Glomerular visceral epithelial cell (primary cell): ENCODE measurements at regions not wholly inside any gene's neighbourhood (a gene's known extent, or its start where the extent isn't known, plus 50 kb on each side); places are given as distances from the start of the nearest gene placed in this dataset.

Experiments used
- DNase-seq: peaks from one replicate; pipeline ENCODE4 v3.0.0-alpha.2; 2016; ENCODE audit errors: extremely low spot score

GRCh38 chr5:165184183-165184582 lies 1678.8 kb downstream of the MAT2B start:
- no peak for DNase-seq

DNA sequence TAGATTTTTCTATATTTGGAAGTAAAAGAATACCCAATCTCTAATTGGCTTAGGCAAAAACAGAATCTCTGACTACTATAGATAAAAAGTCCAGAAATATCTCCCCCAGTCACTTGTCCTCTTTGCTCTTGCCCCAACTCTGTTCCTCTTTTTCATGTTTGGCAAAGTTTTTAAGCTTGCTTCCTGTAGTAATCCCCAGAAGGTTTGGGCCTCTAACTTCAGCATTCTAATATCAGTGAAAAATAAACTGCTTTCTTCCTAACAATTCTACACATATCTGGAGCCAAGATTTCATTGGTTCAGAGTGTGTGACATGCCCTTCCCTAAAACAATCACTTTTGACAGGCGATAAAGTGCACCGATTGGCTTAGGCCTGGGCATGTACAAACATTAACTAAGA lies 1680.3 kb downstream of the MAT2B start:
- DNase-seq: no peak

- no peak for DNase-seq
These were observed 1682.4 kb downstream of the MAT2B start for GRCh38 chr5:165187815-165188214.

DNA sequence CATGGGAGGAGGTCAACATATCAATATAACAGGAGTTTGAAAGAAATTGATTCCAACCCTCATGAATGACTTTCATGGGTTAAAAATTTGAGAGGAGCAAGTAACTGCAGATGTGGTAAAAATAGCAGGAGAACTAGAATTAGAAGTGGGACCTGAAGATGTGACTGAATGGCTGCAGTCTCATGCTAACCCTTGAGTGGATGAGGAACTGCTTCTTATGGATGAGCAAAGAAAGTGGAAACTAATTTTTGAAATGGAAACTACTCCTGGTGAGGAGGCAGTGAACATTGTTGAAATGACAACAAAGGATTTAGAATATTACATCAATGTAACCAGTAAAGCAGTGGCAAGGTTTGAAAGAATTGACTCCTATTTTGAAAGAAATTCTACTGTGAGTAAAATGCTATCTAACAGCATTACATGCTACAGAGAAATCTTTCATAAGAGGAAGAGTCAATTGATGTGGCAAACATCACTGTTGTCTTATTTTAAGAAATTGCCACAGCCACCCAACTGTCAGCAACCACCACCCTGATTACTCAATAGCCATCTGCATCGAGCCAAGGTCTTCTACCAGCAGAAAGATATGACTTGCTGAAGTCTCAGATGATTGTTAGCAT lies 1683.2 kb downstream of the MAT2B start:
- DNase-seq: no peak

DNA sequence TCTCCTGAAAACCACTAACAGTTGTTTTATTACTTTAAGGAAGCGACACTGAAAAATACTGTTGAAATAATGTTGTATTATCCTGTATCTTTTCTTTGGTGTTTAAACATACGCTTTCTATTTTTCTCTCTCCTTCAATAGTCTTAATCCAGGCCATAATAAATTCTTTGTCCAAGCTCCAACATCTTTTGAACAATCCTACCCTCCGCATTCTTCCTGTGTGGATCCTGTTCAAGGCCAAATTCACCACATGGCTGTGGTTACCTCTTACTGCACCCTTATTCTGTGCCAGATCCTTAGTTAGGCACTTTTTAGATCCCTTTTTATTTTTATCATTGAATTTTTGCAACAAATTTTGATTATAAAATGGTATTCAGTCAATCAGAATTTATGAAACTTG lies 1691.5 kb downstream of the MAT2B start:
- DNase-seq: no peak

- DNase-seq: no peak
These were observed 1696.0 kb downstream of the MAT2B start for GRCh38 chr5:165201369-165201768.

GRCh38 chr5:165201771-165202518 lies 1696.5 kb downstream of the MAT2B start:
- DNase-seq: peak; percentile 6

- DNase-seq: no peak
These were observed 1697.1 kb downstream of the MAT2B start for GRCh38 chr5:165202519-165202910.

- peak; percentile 22 for DNase-seq
These were observed 1703.8 kb downstream of the MAT2B start for GRCh38 chr5:165209101-165209727.

DNA sequence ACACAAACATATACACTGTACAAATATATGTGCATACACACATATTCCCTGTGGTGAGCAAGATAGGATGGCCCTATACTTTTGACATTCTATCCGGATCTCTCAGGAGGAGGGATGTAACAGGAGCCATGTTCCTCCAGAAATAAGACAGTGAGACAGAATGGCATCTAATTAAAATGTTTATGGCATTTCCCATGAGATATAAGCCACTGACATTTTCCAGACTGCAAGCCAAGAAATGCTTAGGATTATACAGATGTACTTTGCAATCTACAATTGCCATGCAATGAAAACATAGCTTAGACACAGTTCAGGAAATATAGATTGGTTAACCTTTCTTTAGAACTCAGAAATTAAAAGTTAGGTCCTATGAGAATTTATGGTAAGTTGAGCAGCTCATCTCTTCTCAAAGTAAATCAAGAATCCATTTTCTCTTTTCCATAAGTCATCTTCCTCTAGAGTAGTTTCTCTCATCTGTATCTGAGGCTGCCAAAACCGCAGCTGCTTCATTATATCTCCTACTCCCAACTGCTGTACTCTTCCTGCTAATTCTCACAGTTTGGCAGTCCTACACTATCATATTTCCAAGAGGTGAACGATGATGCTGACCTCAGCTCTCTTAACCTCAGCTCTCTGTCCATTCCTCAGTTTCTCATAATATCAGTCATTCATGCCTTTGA lies 1719.1 kb downstream of the MAT2B start:
- DNase-seq: no peak

DNA sequence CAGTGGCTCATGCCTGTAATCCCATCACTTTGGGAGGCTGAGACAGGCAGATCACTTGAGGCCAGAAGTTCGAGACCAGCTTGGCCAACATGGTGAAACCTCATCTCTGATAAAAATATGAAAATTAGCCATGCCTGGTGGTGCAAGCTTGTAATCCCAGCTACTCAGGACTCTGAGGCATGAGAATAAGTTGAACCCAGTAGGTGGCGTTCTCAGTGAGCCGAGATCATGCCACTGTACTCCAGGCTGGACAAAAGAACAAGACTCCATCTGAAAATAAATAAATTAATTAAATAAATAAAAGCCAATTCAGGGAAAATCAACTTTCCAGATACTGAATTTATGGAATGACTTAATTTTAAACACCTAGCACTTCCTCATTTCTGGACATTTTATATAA lies 1722.1 kb downstream of the MAT2B start:
- no peak for DNase-seq

- DNase-seq: no peak
These were observed 1722.8 kb downstream of the MAT2B start for GRCh38 chr5:165228184-165228583.

- no peak for DNase-seq
These were observed 1726.5 kb downstream of the MAT2B start for GRCh38 chr5:165231821-165232508.

GRCh38 chr5:165232509-165233028 lies 1727.2 kb downstream of the MAT2B start:
- no peak for DNase-seq

DNA sequence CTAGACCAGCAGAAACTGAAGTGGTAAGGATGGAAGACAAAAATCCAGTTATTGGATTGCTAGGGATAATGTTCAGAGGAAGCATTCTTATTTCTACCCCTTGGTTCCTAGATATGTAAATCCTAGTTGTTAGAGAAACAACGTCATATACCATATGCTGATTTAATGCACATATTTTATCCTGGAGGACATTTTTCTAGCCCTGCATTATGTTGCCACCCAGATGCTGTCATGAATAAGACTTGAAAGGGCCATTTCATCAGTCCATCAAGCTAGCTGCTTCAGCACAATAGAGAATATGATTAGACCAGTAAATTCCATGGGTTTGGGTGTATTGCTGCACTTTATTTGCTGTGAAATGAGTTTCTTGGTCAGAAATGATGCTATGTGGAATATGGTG lies 1736.4 kb downstream of the MAT2B start:
- no peak for DNase-seq

GRCh38 chr5:165242646-165243045 lies 1737.2 kb downstream of the MAT2B start:
- DNase-seq: no peak

GRCh38 chr5:165244407-165244806 lies 1739.0 kb downstream of the MAT2B start:
- no peak for DNase-seq

DNA sequence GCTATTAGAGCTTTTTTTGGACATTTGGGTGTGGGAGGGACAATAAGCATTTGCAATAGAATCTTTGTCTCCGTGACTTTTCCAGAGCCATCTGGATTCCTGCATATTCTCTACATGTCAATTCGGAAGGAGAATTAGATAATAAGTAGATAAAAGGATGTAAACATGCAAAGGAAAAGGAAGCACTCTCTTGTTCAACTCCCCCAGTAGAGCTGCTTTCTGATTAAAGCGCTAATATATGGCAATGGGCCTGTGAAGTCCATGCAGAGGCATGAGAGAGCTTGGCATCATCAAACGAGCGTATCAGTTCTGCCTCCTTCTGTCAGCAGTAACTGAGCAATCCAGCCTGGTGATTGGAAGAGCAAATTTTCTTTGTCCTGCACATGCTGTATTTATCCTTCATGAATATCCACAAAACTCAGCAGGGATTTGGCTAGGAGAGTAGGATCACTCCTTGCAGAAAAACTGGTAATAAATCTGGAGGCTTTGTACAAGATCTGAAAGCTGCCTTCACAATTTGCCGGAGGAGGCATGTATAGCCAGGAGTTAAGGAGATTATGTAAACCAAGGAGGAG lies 1752.9 kb downstream of the MAT2B start:
- no peak for DNase-seq

- no peak for DNase-seq
These were observed 1755.0 kb downstream of the MAT2B start for GRCh38 chr5:165260426-165260825.

- DNase-seq: no peak
These were observed 1758.1 kb downstream of the MAT2B start for GRCh38 chr5:165263536-165263935.

DNA sequence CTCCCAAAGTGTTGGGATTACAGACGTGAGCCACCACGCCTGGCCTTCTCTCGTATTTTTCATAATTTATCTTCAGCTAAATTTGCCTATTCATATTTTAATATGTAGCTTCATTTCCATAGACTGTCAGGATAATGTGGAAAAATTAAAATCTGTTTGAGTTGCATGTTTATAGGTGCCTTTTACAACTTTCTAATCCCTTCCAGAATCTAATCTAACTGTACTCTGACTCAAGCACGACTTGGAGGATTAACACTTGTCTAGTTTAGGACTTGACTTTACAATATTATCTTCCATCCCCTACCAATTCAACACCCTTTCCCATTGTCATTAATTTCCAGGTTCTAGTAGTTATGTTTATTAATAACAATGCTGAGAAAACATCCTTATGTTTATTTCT lies 1761.5 kb downstream of the MAT2B start:
- DNase-seq: no peak
